MM.1S (cell line): ENCODE measurements at regions not wholly inside any gene's neighbourhood (a gene's known extent, or its start where the extent isn't known, plus 50 kb on each side); places are given as distances from the start of the nearest gene placed in this dataset.

Experiments used
- CTCF ChIP-seq: fragments of 300-600 bp; sonication (generic); IDR thresholded peaks from 2 replicates; pipeline ENCODE4 v1.5.1; 2016; ENCODE audit warnings: antibody characterized with exemption, low read length, mixed read lengths
- EZH2 ChIP-seq: fragments of 300-600 bp; sonication (generic); optimal IDR thresholded peaks from 2 replicates; pipeline ENCODE3; 2017; ENCODE audit warnings: low read depth, mild to moderate bottlenecking, antibody characterized with exemption, low read length, mixed read lengths
- EZH2phosphoT487 ChIP-seq: fragments of 300-600 bp; sonication (generic); IDR thresholded peaks from 2 replicates; pipeline ENCODE4 v1.6.1; 2018; ENCODE audit warnings: antibody characterized with exemption, low read length

GRCh38 chr18:28705482-28705881, 528.6 kb upstream of the CDH2 start:
- TF ChIP-seq CTCF (no peak), EZH2 (no peak), EZH2phosphoT487 (no peak)
